Skeletal muscle cell (primary cell): ENCODE measurements at regions not wholly inside any gene's neighbourhood (a gene's known extent, or its start where the extent isn't known, plus 50 kb on each side); places are given as distances from the start of the nearest gene placed in this dataset.

Experiments
- DNase-seq: peaks from one replicate; pipeline ENCODE4 v3.0.0-alpha.2; 2010; ENCODE audit warnings: low read depth
- H3K4me3 ChIP-seq: 2 replicates; pipeline ENCODE4 v1.5.1; 2011; ENCODE audit warnings: low read depth, mild to moderate bottlenecking, control low read depth, low read length, moderate library complexity

- no peak overlapping the region for H3K4me3 ChIP-seq
- no peak for DNase-seq
These were observed 257.7 kb downstream of the CDCA7 start for GRCh38 chr2:173612354-173612753.

- no peak overlapping the region for H3K4me3 ChIP-seq
- DNase-seq, result no peak
These were observed 258.7 kb downstream of the CDCA7 start for GRCh38 chr2:173613386-173613785.

DNA sequence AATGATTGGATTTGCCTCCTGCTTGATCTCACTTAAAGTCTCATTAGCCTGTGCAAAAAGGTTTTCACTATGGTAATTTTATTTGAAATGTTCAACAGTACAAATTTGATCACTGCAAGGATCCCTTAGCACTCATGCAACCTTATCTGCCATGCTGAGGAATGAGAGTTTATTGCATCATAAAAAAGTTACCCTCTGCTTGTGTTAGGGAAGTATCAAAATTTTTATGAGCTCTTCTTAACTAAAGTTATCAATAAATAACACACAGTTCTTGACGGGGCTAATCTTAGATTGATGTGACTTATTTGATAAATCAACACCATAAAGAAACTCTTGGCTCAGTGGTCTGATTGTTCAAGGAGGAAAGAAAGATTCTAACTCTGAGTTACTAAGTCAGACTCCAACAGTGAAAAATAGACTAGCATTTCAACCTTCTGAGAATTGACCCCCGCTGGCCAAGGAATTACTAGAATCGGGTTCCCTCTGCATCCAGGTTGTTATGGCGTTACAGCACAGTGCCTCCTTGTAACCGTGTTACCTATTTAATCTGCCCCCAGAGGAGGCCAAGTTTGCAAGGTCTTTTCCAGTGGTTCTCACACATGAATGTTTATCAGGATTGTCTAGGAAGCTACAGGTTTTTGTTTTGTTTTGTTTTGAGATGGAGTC lies 259.7 kb downstream of the CDCA7 start:
- H3K4me3 ChIP-seq, result no peak overlapping the region

DNA sequence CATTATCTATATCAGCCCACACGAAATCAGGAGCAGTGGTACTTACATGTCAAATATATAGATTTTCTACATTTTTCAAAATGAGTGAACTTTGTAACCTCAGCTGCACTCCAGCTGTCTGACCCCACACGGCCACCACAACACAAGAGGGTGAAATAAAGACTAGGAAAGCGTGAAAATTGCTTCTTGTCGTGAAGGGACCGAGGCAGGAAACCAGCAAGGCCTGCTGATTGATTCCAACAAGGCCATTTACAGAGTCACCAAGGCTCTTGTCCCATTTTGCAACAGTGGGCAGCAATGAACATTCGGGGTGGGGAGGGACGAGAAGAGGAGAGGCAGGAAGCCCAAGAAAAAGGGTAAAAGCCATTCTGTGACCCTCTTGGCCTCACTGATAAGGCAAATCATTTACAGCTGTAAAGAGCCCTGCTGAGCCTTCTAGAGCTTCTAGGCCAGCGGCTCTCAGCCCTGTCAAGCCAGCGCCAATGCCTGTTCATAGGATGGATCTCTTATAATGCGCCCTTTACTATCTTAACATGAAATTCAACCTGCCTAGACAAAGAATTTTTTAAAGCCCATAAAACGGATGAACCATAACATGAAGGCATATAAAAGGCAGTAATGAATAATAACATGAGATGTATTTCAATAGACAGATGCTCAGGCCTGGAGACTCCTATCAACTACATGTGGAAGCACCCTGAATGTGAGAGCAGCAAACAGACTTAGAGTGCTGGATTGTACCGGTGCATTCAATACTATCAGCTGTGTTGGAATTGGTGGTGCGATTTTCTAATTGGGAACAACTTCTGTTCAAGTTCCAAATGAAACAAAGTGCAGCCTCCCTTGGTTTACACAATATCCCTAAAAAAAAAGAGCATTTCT lies 269.0 kb downstream of the CDCA7 start:
- no peak for DNase-seq
- H3K4me3 ChIP-seq, result no peak overlapping the region

More for the DNA sequence above, 259.7 kb downstream of the CDCA7 start:
- DNase-seq, result no peak

DNA sequence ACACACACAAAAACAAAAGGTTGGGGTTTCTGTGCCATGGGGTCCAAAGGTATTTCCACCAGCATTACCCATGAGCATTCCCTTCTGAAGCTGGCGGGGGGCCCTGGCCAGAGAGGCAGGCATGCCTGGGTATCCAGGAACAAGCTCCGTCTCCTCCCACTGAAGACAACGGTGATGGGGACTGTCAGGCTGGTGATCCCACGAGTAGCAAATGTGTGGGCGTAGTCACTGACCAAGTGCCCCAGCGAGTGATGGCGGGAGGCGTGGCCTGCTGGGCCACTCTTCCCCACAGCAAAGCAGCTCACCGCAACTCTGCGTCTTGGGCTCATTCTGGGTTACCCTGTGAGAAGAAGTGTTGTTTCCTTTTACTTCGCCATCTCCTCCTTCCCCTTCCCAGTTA lies 270.6 kb downstream of the CDCA7 start:
- no peak for DNase-seq
- H3K4me3 ChIP-seq, result no peak overlapping the region

- H3K4me3 ChIP-seq, result no peak overlapping the region
- no peak for DNase-seq
These were observed 274.4 kb downstream of the CDCA7 start for GRCh38 chr2:173629076-173629475.

- DNase-seq, result peak; percentile 6
- H3K4me3 ChIP-seq, result no peak overlapping the region
These were observed 275.9 kb downstream of the CDCA7 start for GRCh38 chr2:173630425-173631126.

- H3K4me3 ChIP-seq, result no peak overlapping the region
- DNase-seq, result peak; percentile 31
These were observed 276.4 kb downstream of the CDCA7 start for GRCh38 chr2:173631127-173631460.

DNA sequence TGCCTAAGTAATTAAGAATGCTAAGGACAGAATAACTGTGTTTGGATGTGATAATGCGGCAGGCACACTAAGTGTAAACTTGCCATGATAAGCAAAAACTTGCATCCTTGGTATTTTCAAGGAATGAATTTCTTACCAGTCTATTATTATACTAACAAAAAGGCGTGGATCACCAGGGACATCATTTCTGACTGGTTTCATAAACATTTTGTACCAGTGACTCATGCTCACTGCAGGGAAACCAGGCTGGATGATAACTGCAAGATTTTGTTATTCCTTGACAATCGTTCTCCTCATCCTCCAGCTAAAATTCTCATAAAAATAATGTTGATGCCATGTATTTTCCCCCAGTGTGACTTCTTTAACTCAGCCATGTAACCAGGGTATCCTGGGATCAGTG lies 289.5 kb downstream of the CDCA7 start:
- no peak overlapping the region for H3K4me3 ChIP-seq
- peak; percentile 45 for DNase-seq

GRCh38 chr2:173647681-173648311 lies 293.1 kb downstream of the CDCA7 start:
- DNase-seq, result peak; percentile 41
- H3K4me3 ChIP-seq, result no peak overlapping the region

DNA sequence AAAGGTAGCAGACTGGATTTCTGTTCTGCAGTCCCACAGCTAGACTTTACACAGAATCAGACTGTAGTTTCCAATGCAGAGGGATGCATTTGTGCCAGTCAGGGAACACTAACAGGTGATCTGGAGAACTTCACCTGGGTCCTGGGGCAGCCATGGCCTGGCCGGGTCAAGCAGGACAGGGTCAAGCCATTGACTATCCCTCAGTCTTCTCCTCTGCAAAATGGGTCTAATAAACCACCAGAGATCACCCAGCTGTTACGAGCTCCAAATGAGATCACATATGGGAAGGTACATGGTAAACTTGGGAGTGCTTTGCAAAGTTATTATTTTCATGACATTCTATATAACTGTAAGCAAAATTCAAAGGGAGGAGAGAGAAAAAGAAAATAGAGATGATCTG lies 294.1 kb downstream of the CDCA7 start:
- H3K4me3 ChIP-seq, result no peak overlapping the region
- no peak for DNase-seq

GRCh38 chr2:173649527-173650219 lies 295.0 kb downstream of the CDCA7 start:
- DNase-seq, result no peak
- H3K4me3 ChIP-seq, result no peak overlapping the region

GRCh38 chr2:173651891-173652290 lies 297.2 kb downstream of the CDCA7 start:
- DNase-seq, result no peak
- H3K4me3 ChIP-seq, result no peak overlapping the region

- H3K4me3 ChIP-seq, result no peak overlapping the region
- DNase-seq, result peak; percentile 83
These were observed 297.6 kb downstream of the CDCA7 start for GRCh38 chr2:173652311-173652710.

GRCh38 chr2:173652767-173653431 lies 298.2 kb downstream of the CDCA7 start:
- peak; percentile 86 for DNase-seq
- H3K4me3 ChIP-seq, result no peak overlapping the region

DNA sequence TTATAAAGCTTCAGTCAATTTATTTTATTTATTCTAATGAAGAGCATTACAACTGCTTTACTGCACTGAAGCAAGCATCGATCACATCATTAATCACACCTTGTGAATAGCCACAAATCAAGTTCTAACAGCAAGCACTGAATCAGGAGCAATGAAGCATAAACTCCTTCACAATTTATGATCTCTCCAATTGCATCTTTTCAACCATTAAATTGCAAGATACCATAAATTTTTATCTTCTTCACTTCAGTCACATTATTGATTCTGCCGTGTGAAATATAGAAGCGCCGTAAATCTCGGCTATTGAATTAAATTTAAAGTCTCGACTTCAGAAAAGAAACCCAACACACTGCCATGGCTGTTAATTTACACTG lies 298.7 kb downstream of the CDCA7 start:
- no peak for DNase-seq
- H3K4me3 ChIP-seq, result no peak overlapping the region

DNA sequence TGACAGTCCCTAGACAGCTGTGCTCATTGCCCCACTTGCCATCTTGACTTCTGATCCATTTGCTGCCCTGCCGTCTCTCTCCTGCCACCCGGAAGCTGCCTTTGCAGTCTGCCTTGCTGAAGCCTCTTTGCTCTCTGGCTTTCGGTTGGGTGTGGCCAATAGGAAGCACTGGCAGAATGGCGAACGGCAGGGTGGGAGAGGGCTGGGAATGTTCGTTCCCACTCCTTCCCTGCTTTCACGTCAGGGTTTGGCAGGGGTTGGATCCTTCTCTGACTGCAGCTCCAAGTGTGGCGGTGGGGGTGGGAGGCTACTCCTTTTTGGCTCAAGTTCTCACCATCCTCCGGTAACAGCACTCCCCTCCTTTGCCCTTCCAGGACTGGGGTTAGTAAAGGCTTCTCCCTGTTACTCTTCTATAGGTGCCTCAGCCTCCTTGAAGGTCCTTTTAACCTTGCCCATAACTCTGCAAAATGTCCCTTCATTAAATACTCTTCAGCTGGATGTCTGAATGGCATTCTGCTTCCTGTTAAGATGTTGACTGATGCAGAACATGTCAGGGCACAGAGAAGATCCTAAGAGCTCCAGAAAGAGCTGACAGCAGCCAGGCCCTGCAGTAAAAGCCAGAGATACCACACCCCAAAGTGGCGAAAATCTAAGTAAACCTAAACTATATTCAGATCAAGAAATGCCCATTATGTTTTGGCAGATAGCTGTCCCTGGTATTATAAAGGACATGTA lies 299.7 kb downstream of the CDCA7 start:
- DNase-seq, result no peak
- H3K4me3 ChIP-seq, result no peak overlapping the region

DNA sequence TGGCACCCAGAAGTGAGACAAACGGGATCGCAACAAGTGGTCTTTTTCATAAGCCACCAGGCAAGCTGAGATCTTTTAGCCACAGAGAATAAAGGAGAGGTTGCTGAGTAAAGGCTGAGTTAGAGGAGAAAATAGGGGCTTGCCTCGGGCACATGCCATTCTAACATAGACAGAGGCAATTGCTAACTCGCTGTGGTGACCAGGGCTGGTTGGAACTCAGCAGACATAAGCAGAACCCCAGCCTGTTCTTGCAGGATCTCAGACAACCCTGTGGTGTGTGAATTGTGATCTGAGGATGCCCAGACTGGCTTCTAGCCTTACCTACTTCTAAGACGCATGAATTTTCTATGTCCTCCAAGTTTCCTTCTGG lies 300.2 kb downstream of the CDCA7 start:
- no peak overlapping the region for H3K4me3 ChIP-seq
- no peak for DNase-seq
